Superior temporal gyrus (tissue), 1 donor: ENCODE measurements at regions not wholly inside any gene's neighbourhood (a gene's known extent, or its start where the extent isn't known, plus 50 kb on each side); places are given as distances from the start of the nearest gene placed in this dataset.
"Not testable (repeated sequence)": the region's sequence is repeated elsewhere in the genome, so short reads cannot be mapped to it uniquely, and the experiment has no call there.

ENCODE experiments used
- DNase-seq: peaks from one replicate; pipeline ENCODE4 v3.0.0-alpha.2; 2016; ENCODE audit errors: extremely low spot score

DNA sequence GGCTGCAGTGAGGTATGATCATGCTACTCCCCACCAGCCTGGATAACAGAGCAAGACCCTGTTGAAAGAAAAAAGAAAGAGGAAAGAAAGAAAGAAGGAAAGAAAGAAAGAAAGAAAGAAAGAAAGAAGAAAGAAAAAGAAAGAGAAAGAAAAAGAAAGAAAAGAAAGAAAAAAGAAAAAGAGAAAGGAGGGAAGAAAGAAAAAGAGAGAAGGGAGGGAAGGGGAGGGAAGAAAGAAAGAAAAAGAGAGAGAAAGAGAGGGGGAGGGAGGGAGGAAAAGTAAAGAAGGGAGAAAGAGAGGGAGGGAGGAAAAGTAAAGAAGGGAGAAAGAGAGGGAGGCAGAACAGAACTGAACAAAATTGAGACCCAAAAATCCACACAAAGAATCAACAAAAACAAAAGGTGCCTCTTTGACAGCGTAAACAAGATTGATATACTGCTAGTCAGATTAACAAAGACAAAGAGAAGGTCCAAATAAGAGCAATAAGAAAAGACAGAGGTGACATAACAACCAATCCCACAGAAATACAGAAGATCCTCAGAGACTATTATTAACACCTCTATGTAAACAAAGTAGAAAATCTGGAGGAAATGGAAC is 293.9 kb upstream of the AMIGO2 start:
- DNase-seq, result no peak

DNA sequence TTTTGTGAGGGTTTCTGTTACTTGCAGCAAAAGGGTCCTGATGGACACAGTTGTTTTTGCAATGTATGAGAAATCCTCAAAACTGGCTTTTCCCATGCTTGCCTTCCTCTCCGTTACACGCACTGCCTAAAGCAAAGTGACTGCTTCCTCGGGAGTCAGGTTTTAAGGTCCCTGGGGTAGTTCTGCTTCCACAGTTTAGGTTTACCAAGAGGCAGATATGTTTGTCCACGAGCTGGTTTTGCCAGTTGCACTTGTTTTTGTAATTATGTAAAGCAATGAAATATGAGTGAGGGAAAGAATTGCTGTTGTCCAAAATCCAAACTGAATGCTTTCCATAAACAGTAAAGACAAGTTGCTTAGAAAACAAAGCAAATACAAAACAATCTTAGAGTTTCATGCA is 290.7 kb upstream of the AMIGO2 start:
- no peak for DNase-seq

DNA sequence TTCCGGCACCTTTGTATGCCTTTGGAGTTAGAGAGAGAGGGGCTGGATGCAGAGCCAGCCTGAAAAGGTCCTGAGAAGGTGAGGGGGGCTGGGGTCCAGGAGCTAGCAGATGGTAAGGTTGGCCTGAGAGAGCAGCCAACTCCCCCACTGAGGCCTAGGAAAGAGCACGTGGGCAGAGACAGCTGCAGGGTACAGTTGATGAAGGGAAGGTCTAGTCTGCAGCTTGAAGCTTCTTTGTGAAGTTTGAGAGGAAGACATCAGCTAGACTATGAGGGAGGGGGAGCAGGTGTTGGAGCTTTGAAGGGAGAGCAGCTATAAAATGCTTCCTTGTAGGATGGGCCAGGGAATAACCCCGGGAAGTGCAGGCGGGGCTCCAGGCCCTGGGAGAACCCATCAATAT is 289.3 kb upstream of the AMIGO2 start:
- no peak for DNase-seq

DNA sequence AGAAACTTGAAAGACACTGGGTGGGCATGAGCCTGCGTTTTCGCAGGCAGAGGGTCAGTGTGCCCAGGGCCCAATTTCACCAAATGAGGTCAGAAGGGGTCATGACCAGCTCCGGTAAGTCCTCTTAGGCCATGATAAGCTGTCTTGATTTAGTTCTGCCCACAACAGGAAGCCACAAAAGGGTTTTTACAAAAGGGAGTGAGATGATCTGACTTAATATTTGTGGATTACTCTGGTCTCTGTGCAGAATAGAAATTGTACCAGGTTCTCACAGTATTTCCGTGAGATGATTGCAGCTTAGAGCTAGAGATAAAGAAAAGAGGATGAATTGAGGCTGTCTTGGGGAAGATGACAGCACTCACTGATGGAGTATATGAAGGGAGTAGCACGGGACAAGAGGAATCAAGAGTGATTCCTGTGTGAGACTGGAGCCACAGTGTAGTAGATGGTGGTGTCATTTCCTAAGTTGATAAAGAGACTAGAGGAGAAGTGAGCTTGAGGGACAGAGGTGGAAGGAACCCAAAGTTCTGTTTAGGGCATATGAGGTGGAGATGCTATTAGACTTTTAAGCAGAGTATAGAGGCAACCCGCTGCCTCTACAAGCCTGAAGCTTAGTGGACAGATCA is 288.3 kb upstream of the AMIGO2 start:
- no peak for DNase-seq

DNA sequence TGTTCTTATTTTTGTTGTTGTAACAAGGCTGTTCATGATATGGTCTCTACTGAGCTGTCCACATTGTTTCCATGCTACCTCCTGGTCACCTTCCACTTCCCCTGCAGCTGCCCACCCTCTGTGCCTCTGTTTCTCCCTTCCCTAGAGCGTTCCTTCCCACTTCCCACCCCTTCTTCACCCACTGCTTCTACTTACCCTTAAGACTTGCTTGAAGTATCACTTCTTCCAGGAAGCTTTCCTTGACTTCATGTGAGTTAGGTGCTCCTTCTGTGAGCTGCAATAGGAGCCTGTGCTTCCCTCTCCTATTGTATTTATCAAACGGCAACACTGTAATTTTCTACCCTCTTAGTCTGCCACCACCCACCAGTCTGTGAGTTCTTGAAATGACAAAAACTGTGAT is 286.8 kb upstream of the AMIGO2 start:
- no peak for DNase-seq

DNA sequence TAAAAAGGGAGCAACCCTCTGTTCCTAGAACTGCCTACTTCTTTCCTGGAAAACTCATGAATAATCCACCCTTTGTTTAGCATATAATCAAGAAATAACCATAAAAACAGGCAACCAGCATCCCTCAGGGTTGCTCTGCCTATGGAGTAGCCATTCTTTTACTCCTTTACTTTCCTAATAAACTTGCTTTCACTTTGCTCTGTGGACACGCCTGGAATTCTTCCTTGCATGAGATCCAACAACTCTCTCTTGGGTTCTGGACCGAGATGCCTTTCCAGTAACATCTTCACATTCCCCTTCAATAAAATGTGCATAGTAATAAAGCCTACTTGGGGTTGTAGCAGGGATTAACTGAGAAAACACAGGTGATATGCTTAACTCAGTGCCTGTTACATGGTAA is 286.4 kb upstream of the AMIGO2 start:
- no peak for DNase-seq

DNA sequence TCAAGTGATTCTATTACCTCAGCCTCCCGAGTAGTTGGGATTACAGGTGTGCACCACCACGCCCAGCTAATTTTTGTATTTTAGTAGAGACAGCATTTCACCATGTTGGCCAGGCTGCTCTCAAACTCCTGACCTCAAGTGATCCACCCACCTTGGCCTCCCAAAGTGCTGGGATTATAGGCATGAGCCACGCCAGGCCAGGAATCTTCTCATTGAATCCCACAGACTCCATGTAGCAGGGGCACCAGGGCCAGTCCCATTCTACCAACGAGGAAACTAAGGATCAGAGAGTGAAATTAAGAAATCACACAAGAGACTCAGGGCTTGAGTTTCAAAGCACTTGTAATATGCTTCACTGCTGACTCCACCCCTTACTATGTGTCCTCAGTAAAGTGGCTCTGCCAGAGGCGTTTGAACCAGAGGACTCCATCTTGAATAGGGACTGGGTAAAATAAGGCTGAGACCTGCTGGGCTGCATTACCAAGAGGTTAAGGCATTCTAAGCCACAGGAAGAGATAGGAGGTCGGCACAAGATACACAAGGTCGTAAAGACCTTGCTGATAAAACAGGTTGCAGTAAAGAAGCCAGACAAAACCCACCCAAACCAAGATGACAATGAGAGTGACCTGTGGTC is 285.8 kb upstream of the AMIGO2 start:
- not testable (repeated sequence) for DNase-seq

DNA sequence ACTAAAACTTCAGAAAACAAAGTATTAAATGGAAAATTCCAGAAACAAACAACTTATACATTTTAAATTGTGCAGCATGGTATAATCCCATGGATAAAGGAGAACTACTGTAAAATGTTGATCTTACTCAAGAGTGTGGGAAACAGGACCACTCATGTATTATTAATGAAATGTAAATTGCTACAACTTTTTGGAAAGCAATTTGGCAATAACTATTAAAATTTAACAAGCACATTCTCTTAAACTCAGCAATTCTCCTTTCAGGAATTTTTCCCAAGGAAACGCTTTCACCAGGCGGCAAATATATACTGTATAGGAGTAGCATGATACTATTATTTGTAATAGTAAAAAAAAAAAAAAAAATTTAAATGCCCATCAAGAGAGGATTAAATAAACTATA is 284.5 kb upstream of the AMIGO2 start:
- DNase-seq, result no peak

DNA sequence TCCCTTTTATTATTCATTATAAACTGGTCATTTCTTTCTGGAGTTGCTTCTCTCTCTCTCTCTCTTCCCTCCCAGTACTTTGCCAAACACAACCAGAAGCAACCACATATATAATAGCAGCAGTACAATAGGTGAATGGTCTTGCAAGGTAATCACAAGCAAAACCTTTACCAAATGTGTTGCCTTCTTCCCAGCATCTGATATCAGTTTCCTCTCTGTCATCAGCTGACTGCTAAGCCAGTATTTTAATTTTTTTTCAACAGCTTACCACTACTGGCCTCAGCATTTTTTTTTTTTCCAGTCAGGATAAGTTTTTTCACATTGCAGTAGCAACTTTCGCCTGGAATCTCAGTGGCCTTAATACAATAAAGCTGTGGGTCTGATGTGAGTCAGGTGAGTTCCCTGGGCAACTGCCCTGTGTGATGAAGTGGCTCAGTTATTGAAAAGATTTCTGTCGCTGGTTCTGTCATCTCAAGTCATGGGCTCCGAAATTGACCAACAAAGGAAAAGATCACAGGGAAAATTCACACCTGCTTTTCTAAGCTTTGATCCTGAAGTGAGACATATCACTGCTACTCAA is 282.5 kb upstream of the AMIGO2 start:
- no peak for DNase-seq

DNA sequence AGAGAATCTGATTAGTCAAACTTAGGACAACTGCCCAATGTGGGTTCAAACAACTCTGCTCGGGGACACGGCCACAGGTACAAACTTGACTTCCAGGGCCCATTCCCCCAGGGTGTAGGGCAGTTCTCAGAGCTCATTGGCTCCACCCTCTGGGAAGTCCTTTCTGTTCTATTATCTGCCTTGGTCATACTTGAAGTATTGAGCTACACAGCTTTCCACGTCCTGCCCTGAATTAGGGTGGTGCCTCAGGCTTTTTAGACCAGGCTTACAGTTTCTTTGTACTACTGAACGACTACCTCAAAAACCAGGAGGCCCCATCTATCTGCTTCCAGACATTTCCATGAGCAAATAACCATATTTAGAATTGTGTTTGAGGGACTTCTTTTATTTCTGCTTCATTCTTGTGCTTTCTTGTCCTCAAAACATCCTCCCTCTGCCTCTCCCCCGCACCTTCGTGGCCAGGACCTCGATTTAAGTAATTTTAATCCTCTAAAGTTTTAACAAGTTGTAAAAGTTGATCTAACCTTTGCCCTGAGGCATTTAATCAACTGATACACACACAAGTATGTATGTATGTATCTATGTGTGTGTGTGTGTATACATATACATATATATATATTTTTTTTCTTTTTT is 281.7 kb upstream of the AMIGO2 start:
- DNase-seq, result no peak

DNA sequence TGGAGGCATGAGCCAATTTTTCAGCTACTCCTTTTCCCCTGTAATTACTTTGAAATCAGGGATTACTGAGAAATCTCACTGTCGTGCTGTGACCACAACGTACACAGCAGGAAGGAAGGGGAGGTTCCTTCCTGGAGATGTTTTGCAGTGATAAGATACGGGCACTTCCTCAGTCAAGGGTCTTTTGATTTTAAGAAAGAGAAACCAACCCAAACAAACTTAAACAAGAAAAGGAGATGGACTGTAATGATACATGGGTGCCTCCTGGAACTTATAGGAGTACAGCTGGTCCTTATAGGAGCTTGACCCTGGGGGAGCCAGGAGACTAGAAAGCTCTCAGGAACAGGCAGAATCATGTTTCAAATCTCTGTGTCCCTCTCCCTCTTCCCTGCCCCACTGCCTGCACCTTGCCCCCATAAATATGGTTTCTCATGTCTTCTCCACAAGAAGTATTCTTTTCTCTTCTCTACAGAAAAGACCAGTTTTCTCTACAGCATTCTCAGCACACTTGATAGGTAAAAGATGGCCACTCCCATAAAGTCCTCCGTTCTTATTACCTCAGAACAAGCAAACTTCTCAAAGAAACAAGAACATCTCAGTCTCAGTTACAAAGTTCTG is 281.1 kb upstream of the AMIGO2 start:
- DNase-seq, result no peak

DNA sequence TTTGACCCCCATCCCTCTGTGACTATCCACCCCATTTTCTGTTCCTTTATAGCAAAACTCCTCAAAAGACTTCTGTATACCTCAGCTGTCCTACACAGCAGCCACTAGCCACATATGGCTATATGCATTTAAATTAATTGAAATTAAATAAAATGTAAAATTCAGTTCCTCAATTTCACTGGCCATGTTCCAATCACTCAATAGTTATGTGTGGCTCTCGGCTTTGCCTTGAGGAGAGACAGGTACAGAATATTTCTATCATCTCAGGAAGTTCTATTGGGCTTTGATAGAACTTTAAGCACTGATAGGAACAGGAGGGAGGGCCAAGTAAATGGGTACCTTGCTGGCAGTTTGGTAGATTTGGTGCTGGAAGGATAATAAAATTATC is 280.3 kb upstream of the AMIGO2 start:
- DNase-seq, result no peak

DNA sequence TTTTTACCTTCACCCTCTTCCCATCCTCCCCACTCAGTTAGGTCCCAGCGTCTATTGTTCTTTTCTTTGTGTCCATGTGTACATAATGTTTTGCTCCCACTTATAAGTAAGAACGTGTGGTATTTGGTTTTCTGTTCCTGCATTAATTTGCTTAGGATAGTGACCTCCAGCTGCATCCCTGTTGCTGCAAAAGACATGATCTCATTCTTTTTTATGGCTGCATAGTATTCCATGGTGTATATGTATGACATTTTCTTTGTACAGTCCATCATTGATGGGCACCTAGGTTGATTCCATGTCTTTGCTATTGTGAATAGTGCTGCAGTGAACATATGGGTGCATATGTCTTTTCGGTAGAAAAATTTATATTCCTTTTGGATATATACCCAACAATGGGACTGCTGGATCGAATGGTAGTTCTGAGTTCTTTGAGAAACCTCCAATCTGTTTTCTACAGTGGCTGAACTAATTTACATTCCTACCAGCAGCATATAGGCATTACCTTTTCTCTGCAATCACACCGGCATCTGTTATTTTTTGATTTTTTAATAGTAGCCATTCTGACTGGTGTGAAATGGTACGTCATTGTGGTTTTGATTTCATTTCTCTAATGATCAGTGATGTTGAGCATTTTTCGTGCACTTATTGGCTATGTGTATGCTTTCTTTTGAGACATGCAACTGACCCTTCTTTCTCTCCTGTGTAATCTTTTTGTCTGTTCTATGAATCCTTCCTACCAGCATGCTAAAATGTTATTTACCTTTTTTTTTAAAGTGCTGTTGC is 279.7 kb upstream of the AMIGO2 start:
- no peak for DNase-seq

DNA sequence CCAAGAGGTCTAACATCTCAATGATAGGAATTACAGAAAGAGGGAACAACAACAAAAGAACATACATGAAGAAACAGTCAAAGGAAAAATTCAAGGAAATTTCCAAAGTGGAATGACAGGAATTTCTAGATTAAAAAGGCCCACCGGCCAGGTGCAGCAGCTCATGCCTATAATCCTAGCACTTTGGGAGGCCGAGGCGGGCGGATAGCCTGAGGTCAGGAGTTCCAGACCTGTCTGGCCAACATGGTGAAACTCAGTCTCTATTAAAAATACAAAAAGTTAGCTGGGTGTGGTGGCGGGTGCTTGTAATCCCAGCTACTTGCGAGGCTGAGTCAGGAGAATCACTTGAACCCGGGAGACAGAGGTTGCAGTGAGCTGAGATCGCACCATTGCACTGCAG is 277.2 kb upstream of the AMIGO2 start:
- not testable (repeated sequence) for DNase-seq

DNA sequence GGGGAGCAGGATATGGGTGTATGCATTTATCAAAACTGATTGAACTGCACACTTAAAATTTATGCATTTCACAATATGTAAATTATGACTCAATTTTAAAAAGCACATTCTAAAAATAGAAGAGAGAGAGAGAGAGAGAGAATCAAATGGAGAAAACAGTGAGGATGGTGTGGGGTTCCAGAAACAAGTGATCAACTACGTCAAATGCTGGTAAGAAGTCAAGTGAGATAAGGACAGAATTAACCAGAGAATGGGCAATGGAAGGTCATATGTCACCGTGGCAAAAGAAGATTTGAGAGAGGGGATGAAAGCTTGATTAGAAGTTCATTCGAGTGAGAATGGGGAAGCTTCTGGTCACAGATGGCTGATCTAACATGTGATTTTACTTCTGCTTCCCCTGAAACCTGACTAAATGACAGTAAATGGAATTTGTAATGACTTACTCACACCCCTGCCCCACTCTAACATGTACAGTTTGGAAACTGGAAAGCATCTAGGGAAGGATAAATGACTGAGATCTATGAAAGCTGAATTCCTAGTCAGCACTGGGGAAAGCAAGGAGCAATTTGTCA is 276.5 kb upstream of the AMIGO2 start:
- no peak for DNase-seq

DNA sequence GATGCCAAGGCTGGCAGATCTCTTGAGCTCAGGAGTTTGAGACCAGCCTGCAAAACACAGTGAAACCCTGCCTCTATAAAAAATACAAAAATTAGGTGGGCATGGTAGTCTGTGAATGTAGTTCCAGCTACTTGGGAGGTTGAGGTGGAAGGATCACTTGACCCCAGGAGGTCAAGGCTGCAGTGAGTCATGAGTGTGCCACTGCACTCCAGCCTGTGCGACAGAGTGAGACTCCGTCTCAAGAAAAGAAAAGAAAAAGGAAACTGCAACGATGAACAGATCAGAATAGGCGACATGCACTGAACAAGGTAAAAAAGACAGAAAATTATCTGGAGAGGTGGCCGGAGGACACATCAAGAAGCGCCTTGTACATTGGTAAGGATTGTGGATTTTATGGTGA is 273.7 kb upstream of the AMIGO2 start:
- DNase-seq, result no peak

DNA sequence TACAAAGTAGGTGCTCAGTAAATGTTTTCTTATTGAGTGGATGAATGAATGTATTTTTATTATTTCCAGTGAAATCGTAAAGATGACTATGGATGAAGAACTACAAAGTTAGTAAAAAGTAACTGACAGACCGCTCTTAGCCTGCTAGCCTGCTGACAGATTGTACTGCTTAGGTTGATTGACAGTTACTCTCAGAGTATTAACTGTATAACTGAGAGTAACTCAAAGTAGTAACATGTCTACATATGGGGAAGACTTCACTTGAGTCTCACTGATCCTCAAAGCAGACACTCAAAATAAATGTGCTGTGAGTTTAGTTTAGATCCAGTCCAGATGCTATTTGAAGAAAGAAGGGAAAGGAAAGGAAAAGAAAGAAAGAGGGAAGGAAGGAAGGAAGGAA is 272.3 kb upstream of the AMIGO2 start:
- DNase-seq, result no peak

DNA sequence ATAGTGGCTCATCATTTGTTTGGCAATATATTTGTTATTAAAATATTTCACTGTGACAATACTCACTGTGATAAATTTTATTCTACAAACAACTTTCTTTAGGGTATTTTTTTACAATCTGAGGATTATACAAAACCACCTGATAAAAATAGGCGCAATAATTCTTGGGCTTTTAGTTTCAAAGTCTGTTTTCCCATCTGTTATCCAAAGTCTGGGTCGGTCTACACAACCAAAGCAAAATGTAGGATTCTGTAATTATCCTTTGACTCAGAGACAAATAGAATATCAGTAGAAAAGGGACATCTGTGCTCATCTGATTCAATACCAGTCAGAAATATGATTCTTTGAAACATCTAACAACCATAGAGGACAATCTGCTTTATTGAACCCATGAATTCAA is 271.8 kb upstream of the AMIGO2 start:
- no peak for DNase-seq

DNA sequence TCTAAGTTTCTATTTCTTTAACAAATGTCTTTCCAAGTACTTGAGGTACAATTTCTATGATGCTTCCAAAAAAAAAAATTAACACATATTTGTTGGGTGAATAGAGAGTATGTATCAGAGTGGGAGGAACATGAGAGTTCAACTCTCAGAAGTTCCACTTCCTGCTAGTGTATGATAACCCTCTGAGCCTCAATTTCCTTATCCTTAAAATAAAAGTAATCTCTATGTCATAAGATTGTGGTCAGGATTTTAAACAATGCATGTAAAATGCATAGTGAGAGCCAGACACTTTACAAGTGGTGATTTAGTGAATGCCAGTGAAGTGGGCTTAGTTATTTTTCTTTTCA is 270.3 kb upstream of the AMIGO2 start:
- DNase-seq, result no peak

DNA sequence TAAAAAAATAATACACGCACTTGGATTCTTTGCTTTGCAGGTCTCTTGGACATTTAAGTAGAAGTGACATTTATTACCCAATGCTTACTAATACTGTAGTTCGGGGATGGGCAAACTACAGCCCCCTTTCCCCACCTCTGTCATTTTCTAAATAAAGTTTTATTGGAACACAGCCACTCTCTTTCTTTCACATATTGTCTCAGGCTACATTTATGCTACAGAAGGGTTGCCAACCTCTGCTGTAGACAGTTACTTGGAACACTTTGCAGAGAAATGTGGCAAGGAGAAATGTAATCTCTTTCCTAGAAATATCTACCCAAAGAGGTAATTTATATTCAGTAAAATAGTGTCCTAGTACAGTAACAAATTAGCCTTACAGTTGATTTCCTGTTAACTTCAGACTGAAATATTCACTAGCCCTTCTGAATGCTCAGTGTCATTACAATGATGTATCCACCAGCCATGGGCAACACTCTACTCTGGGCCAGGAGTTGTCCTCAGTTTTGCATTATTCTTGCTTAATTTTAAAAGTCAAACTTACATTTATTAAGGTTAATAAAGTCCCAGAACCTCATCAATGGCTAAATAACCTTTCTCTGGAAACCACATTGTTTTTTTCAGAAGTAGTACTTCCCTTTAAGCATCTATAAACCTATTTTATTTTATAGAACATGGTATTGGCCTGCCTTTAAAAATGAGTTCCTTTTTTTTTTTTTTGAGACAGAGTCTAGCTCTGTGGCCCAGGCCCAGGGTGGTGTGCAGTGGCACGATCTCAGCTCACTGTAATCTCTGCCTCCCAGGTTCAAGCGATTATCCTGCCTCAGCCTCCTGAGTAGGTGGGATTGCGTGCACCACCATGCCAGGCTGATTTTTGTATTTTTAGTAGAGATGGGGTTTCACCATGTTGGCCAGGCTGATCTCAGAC is 269.6 kb upstream of the AMIGO2 start:
- no peak for DNase-seq
